ENCODE measurements at regions not wholly inside any gene's neighbourhood (a gene's known extent, or its start where the extent isn't known, plus 50 kb on each side); places are given as distances from the start of the nearest gene placed in this dataset.

GRCh38 chr9:1962122-1962521 lies 53.0 kb upstream of the SMARCA2 start:
- Histone ChIP-seq H3K27ac (ENCODE audit: low read depth in 2 of 2, low read length in 1 of 2) (no peak overlapping the region), H3K4me1 (ENCODE audit: control insufficient read depth in 1 of 2, insufficient read depth in 2 of 2, low read depth in 1 of 2, low read length in 1 of 2) (no peaks in the 10 kb centered on the region), H3K79me2 (ENCODE audit: insufficient read depth) (no peaks in the 10 kb centered on the region), H4K20me1 (ENCODE audit: insufficient read depth) (no peaks in the 10 kb centered on the region), H2AFZ (ENCODE audit: low read depth) (no peak overlapping the region), H3K9ac (no peak overlapping the region), H3K9me3 (no peaks in the 10 kb centered on the region), H3K4me2 (no peak overlapping the region), H3K9me2 (no peaks in the 10 kb centered on the region), H3K27me3 (ENCODE audit: insufficient read depth) (no peaks in the 10 kb centered on the region), H3K36me3 (replicated peaks in 1 of 2; ENCODE audit: control insufficient read depth in 1 of 2, insufficient read depth in 2 of 2, low read length in 1 of 2) (no peaks in the 10 kb centered on the region), H3F3A (replicated peaks; ENCODE audit: insufficient read depth) (no peaks in the 10 kb centered on the region), H3K4me3 (ENCODE audit: low read depth in 2 of 2, low read length in 1 of 2) (no peak overlapping the region)
- no peak for DNase-seq
- CTCF ChIA-PET = interaction anchor here (1.9 kb wide), 1 partner anchor 20 kb away, joined by 8 read pairs; no protein-coding TSS in a partner anchor
- POLR2A ChIA-PET = no interaction called here
- TF ChIP-seq EZH2phosphoT487 (IDR thresholded peaks at IDR 0.05; ENCODE audit: borderline replicate concordance, low read depth) = no peak
- WGBS (ENCODE audit: low lambda C conversion rate) = 52% methylated on average over 2 of the region's 2 CpGs

GRCh38 chr9:1962588-1963106 lies 52.5 kb upstream of the SMARCA2 start:
- no peaks in the 10 kb centered on the region for H3F3A ChIP-seq (replicated peaks; ENCODE audit: insufficient read depth)
- H3K36me3 ChIP-seq (replicated peaks in 1 of 2; ENCODE audit: control insufficient read depth in 1 of 2, insufficient read depth in 2 of 2, low read length in 1 of 2) = no peaks in the 10 kb centered on the region
- H3K9me2 ChIP-seq = no peaks in the 10 kb centered on the region
- H3K4me3 ChIP-seq (ENCODE audit: low read depth in 2 of 2, low read length in 1 of 2) = no peak overlapping the region
- H3K4me1 ChIP-seq (ENCODE audit: control insufficient read depth in 1 of 2, insufficient read depth in 2 of 2, low read depth in 1 of 2, low read length in 1 of 2) = no peaks in the 10 kb centered on the region
- H3K4me2 ChIP-seq = no peak overlapping the region
- no peak for DNase-seq
- CTCF ChIA-PET = interaction anchor here (1.3 to 1.9 kb wide), 2 partner anchors 21 to 125 kb away, joined by 3 to 8 read pairs; no protein-coding TSS in a partner anchor
- TF ChIP-seq YY1 (IDR thresholded peaks at IDR 0.05; ENCODE audit: low read depth) (no peak), RFX5 (IDR thresholded peaks at IDR 0.05; ENCODE audit: low read length) (no peak), RXRA (IDR thresholded peaks at IDR 0.05; ENCODE audit: borderline replicate concordance, low read depth) (no peak), NFIC (IDR thresholded peaks at IDR 0.05; ENCODE audit: borderline replicate concordance) (no peak)
- no peaks in the 10 kb centered on the region for H4K20me1 ChIP-seq (ENCODE audit: insufficient read depth)
- H3K9me3 ChIP-seq = no peaks in the 10 kb centered on the region
- no peaks in the 10 kb centered on the region for H3K27me3 ChIP-seq (ENCODE audit: insufficient read depth)
- H3K27ac ChIP-seq (ENCODE audit: low read depth in 2 of 2, low read length in 1 of 2) = no peak overlapping the region
- H2AFZ ChIP-seq (ENCODE audit: low read depth) = no peak overlapping the region
- POLR2A ChIA-PET = no interaction called here
- H3K9ac ChIP-seq = no peak overlapping the region
- H3K79me2 ChIP-seq (ENCODE audit: insufficient read depth) = no peaks in the 10 kb centered on the region

- Histone ChIP-seq H4K20me1 (ENCODE audit: insufficient read depth) (no peaks in the 10 kb centered on the region), H3K9me2 (no peaks in the 10 kb centered on the region), H3K27me3 (ENCODE audit: insufficient read depth) (no peaks in the 10 kb centered on the region), H3K79me2 (ENCODE audit: insufficient read depth) (no peaks in the 10 kb centered on the region), H3K4me3 (ENCODE audit: low read depth in 2 of 2, low read length in 1 of 2) (no peak overlapping the region), H3F3A (replicated peaks; ENCODE audit: insufficient read depth) (no peaks in the 10 kb centered on the region), H3K9me3 (no peaks in the 10 kb centered on the region), H2AFZ (ENCODE audit: low read depth) (no peak overlapping the region), H3K27ac (ENCODE audit: low read depth in 2 of 2, low read length in 1 of 2) (no peak overlapping the region), H3K4me2 (no peak overlapping the region), H3K36me3 (replicated peaks in 1 of 2; ENCODE audit: control insufficient read depth in 1 of 2, insufficient read depth in 2 of 2, low read length in 1 of 2) (no peaks in the 10 kb centered on the region), H3K9ac (no peak overlapping the region), H3K4me1 (ENCODE audit: control insufficient read depth in 1 of 2, insufficient read depth in 2 of 2, low read depth in 1 of 2, low read length in 1 of 2) (no peaks in the 10 kb centered on the region)
- WGBS (ENCODE audit: low lambda C conversion rate) = 10% methylated on average over 2 of the region's 2 CpGs
- TF ChIP-seq MXI1 (IDR thresholded peaks at IDR 0.05; ENCODE audit: low read depth, low read length) (no peak), TAF1 (IDR thresholded peaks at IDR 0.05; ENCODE audit: borderline replicate concordance, low read depth, low read length) (no peak), NFIC (IDR thresholded peaks at IDR 0.05; ENCODE audit: borderline replicate concordance) (no peak), RCOR1 (IDR thresholded peaks at IDR 0.05; ENCODE audit: low read length) (no peak), SIN3A (IDR thresholded peaks at IDR 0.05; ENCODE audit: borderline replicate concordance, low read depth, low read length) (no peak), RXRA (IDR thresholded peaks at IDR 0.05; ENCODE audit: borderline replicate concordance, low read depth) (no peak), EZH2phosphoT487 (IDR thresholded peaks at IDR 0.05; ENCODE audit: borderline replicate concordance, low read depth) (no peak), FOXM1 (IDR thresholded peaks at IDR 0.05; ENCODE audit: low read depth) (no peak), POLR2AphosphoS5 (IDR thresholded peaks at IDR 0.05; ENCODE audit: low read depth, low read length) (no peak)
- CTCF ChIA-PET = interaction anchor here (0.7 to 1.9 kb wide), 2 partner anchors 22 to 33 kb away, joined by 3 to 8 read pairs; no protein-coding TSS in a partner anchor
- DNase-seq = no peak
- POLR2A ChIA-PET = no interaction called here
Observed at GRCh38 chr9:1964093-1964492, 51.1 kb upstream of the SMARCA2 start.

Small RNAs in the stretch of these regions (small RNA-seq; reads per million reads assigned to genes)
- 0 reads per million in 7 experiments for gene RNA5SP279
